Adrenal gland (tissue), 9 donors: ENCODE measurements at regions not wholly inside any gene's neighbourhood (a gene's known extent, or its start where the extent isn't known, plus 50 kb on each side); places are given as distances from the start of the nearest gene placed in this dataset.

Source experiments
- DNase-seq, 7 donors: peaks; one replicate each; pipeline ENCODE4 v3.0.0-alpha.2; 2019 to 2020
- H3K27ac ChIP-seq, 5 donors: fragments of 200-600 bp; sonication (generic) in 4 of 5; 1 replicate in 3 of 5; 2 replicates in 2 of 5; pipeline versions ENCODE4 v1.5.1 to v1.8.0; 2016 to 2020; ENCODE audit warnings: mild to moderate bottlenecking in 1 of 5
- H3K27me3 ChIP-seq: fragments of 200-600 bp; 2 replicates; pipeline ENCODE4 v1.8.0; 2021
- H3K36me3 ChIP-seq, 2 donors: fragments of 200-600 bp; replicated peaks in 1 of 2; 1 replicate in 1 of 2; 2 replicates in 1 of 2; pipeline versions ENCODE4 v1.5.1 to v1.8.0; 2018 to 2022
- H3K4me1 ChIP-seq, 2 donors: fragments of 200-600 bp; replicated peaks in 1 of 2; 1 replicate in 1 of 2; 2 replicates in 1 of 2; pipeline versions ENCODE4 v1.5.1 to v1.8.0; 2018 to 2021
- H3K4me3 ChIP-seq, 4 donors: fragments of 200-600 bp; sonication (generic) in 3 of 4; one replicate each; pipeline ENCODE4 v1.5.1; 2016 to 2018
- H3K9me3 ChIP-seq, 3 donors: fragments of 200-600 bp; sonication (generic) in 1 of 3; replicated peaks in 1 of 3; 1 replicate in 2 of 3; 2 replicates in 1 of 3; pipeline versions ENCODE4 v1.5.1 to v1.8.0; 2016 to 2021
- POLR2A ChIP-seq, 2 donors: fragments of 450-650 bp; IDR thresholded peaks; one replicate each; pipeline ENCODE4 v1.6.1; 2017; ENCODE audit warnings: antibody characterized with exemption in 2 of 2, mild to moderate bottlenecking in 2 of 2, moderate library complexity in 1 of 2
- WGBS, 4 donors: extraction: QIAGEN DNeasy Blood & Tissue Kit in 2 of 4; methylation state at CpG; one replicate each; pipeline versions ENCODE4 v1.1.5 to v1.1.7; 2013 to 2017; 5-methylcytosine and 5-hydroxymethylcytosine counted together
- intact Hi-C, 2 donors: fragments of 100-400 bp; cut with DNase I; formaldehyde crosslinking; loops; one replicate each; pipeline versions ENCODE4 v1.14.1 to v1.15.0; 2022 to 2023
- TF ChIP-seq, protein P1 (sequence below), 6 experiments: fragments of 450-650 bp in 4 of 6; fragments of 200-600 bp in 2 of 6; sonication (generic) in 1 of 6; IDR thresholded peaks; 1 replicate in 5 of 6; 2 replicates in 1 of 6; pipeline versions ENCODE4 v1.5.1 to v1.8.0; 2016 to 2021; ENCODE audit warnings: antibody characterized with exemption in 6 of 6, mild to moderate bottlenecking in 2 of 6, moderate library complexity in 1 of 6
- donor health status: healthy with polysubstance abuse.
- donor health status: Bipolar disorder and iron deficiency.
- donor health status: DM: yes; HTN: yes; CAD: no.
- donor health status: DM: no; HTN: no; CAD: no.
- donor health status: DM: no; HTN: no; CAD: no.

DNA sequence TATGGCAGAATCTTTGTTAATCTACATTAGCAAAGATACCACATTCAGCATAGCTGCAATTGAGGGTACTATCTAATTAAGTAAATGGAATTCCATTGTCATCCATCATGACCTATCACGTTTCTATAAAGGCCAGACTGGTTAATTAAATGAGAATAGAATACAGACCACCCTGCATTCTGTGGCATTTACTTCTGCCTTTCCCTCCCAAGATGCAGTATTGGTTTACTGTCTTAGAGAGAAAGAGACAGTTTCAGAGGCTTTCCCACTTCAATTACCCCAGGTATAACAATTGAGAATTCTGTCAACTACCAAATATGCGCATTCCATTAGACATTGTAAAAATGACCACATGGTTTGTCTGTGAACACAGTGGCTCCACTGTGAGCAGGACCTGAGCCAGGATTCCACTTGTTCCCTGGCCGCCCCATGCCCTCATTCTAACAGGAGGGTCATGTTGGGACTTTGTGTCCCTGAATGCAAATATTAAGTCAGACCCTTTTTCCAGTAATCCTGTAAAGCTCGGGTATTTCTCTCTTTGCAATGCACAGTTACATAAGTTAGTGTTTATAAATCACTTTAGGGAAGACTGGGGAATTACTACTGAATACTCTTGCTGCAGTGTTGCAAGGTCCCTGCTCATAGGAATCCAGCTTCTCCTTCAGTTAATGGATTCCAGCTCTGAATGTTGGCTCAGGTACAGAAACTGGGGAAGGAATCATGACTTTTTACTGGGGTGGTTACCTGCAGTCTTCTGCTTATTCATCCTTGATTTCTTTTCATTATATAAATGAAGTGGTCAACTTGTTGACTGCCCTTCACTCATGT is 261.0 kb downstream of the PDGFC start:
- H3K4me3 ChIP-seq: no peak overlapping the region
- H3K9me3 ChIP-seq: no peaks in the 10 kb centered on the region
- 73 to 81% (median 79%) methylated on average over 4 of the region's 4 CpGs for WGBS, 4 donors
- no peak for TF ChIP-seq POLR2A (IDR thresholded peaks at IDR 0.05)
- TF ChIP-seq, protein P1, sequence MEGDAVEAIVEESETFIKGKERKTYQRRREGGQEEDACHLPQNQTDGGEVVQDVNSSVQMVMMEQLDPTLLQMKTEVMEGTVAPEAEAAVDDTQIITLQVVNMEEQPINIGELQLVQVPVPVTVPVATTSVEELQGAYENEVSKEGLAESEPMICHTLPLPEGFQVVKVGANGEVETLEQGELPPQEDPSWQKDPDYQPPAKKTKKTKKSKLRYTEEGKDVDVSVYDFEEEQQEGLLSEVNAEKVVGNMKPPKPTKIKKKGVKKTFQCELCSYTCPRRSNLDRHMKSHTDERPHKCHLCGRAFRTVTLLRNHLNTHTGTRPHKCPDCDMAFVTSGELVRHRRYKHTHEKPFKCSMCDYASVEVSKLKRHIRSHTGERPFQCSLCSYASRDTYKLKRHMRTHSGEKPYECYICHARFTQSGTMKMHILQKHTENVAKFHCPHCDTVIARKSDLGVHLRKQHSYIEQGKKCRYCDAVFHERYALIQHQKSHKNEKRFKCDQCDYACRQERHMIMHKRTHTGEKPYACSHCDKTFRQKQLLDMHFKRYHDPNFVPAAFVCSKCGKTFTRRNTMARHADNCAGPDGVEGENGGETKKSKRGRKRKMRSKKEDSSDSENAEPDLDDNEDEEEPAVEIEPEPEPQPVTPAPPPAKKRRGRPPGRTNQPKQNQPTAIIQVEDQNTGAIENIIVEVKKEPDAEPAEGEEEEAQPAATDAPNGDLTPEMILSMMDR (IDR thresholded peaks at IDR 0.05): no peak
- H3K4me1 ChIP-seq: no peaks in the 10 kb centered on the region
- intact Hi-C loops: no loop called here
- peak overlapping the region in 1 of 5 donors; percentile 34 for H3K27ac ChIP-seq
- DNase-seq: peak in 1 of 7 donors; percentile 9
- H3K36me3 ChIP-seq: no peaks in the 10 kb centered on the region
- H3K27me3 ChIP-seq: no peaks in the 10 kb centered on the region

DNA sequence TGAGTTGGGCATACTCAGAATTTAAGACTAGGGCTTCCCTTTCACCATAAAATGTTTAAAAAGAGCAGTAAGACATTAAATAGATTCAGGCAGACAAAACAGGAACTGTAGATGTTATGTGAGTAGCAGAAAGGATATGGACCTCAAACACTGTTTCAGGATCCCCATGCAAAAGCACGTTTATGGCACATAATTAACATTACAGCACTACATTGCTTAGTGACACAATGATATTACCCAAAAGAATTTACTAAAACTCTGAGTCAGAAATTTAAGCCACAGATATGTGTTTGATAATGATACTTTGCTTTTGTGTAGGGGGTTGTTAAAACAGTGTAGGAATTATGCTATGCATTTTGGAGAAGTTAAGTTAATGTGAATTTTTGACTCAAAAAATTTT is 266.3 kb downstream of the PDGFC start:
- H3K9me3 ChIP-seq: no peaks in the 10 kb centered on the region
- H3K36me3 ChIP-seq: no peaks in the 10 kb centered on the region
- DNase-seq: no peak
- H3K4me1 ChIP-seq: peaks cover 0 to 8% of the 10 kb centered on the region in 2 donors
- intact Hi-C loops: no loop called here
- H3K4me3 ChIP-seq: no peak overlapping the region
- H3K27ac ChIP-seq: no peak overlapping the region
- no peaks in the 10 kb centered on the region for H3K27me3 ChIP-seq
- TF ChIP-seq, protein P1 (IDR thresholded peaks at IDR 0.05): no peak
- 16 to 56% (median 50%) methylated on average over 1 of the region's 1 CpG for whole genome bisulfite sequencing, 4 donors

DNA sequence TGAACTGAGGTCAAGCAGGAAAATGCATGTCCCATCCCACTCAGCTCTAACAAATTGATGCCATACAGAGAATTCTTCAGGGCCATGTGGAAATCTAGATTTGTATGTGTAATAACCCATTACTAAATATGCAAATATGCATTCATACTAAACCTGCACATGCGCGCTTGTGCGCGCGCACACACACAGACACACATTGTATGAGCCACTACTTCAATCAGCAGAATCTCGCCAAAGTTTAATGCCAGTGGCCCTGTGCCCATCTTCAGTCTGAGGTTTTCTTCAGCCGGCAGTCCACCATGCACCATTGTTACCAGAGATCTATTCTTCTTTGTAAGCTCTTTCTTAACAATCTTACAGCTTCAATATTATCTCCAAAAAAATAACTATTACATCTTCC is 276.4 kb downstream of the PDGFC start:
- H3K9me3 ChIP-seq: no peaks in the 10 kb centered on the region
- TF ChIP-seq POLR2A (IDR thresholded peaks at IDR 0.05): no peak
- TF ChIP-seq, protein P1 (IDR thresholded peaks at IDR 0.05): no peak
- no peak for DNase-seq
- H3K36me3 ChIP-seq: no peaks in the 10 kb centered on the region
- H3K4me3 ChIP-seq: no peak overlapping the region
- H3K4me1 ChIP-seq: no peaks in the 10 kb centered on the region
- no peaks in the 10 kb centered on the region for H3K27me3 ChIP-seq
- no peak overlapping the region for H3K27ac ChIP-seq
- intact Hi-C loops: no loop called here
- 82 to 98% (median 87%) methylated on average over 7 of the region's 7 CpGs for WGBS, 4 donors

DNA sequence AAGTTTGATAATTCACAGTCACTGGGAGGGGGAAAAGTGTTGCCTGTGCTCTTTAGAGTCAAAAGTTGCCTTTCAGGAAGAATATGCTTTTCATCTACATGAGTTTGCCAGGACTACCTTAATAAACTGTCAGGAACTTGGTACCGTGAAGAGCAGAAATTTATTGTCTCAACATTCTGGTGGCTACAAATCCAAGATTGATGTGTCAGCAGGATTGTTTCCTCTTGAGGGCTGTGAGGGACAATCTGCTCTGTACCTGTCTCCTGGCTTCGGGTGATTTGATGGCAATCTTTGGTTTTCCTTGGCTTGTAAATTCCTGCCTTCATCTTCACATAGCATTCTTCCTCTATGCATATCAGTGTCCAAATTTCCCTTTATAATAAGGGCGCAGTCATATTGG is 277.2 kb downstream of the PDGFC start:
- intact Hi-C loops: no loop called here
- Histone ChIP-seq H3K4me3 (no peak overlapping the region), H3K27ac (no peak overlapping the region), H3K9me3 (no peaks in the 10 kb centered on the region), H3K27me3 (no peaks in the 10 kb centered on the region), H3K4me1 (no peaks in the 10 kb centered on the region), H3K36me3 (no peaks in the 10 kb centered on the region)
- DNase-seq: no peak
- 53 to 69% (median 62%) methylated on average over 3 of the region's 3 CpGs for WGBS, 4 donors
- TF ChIP-seq, protein P1 (IDR thresholded peaks at IDR 0.05): no peak
- TF ChIP-seq POLR2A (IDR thresholded peaks at IDR 0.05): no peak
